Kasumi-1 (cell line): ENCODE measurements at regions not wholly inside any gene's neighbourhood (a gene's known extent, or its start where the extent isn't known, plus 50 kb on each side); places are given as distances from the start of the nearest gene placed in this dataset.

ENCODE experiments used
- DNase-seq, 2 experiments: peaks; one replicate each; lab custom pipeline; 2025; lab: John Stamatoyannopoulos, UW

- DNase-seq = no peak
These were observed 107.7 kb upstream of the LMO4 start for GRCh38 chr1:87220993-87221392.

DNA sequence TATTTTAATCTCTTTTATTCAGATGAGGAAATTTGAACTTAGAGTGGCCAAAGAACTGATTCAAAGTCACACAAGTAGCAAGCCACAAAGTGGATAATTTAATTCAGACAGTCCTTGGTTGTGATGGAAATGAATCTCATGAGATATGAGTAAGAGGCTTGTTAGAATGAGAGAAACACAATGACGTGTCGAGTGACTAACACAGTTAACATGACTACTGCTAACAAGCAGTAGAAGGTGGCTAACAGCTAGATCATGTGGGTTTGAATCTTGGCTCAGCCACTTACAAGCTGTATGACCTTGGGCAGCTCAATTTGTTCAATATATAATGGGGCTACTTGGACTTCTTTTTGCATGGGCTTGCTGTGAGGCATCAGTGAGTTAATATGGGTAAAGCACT is 104.5 kb upstream of the LMO4 start:
- no peak for DNase-seq

DNA sequence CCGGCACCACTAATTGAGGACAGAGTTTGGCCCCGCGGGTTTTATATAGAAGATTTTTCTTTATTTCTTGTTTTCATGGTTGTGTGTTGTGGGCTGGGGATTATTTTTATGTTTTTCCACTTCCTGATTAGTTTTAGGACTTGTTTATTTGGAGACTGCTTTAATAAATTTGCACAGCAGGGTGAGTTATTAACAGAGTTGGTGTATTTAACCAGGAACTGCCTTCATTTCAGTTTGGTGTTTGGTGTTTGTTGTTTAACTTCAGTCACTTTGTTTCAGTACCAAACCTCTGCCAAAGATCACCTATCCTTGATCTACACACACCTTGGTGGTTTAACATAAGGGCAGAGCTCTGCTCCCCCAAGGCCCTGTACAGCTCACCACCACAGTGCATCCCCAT is 103.5 kb upstream of the LMO4 start:
- DNase-seq = no peak

DNA sequence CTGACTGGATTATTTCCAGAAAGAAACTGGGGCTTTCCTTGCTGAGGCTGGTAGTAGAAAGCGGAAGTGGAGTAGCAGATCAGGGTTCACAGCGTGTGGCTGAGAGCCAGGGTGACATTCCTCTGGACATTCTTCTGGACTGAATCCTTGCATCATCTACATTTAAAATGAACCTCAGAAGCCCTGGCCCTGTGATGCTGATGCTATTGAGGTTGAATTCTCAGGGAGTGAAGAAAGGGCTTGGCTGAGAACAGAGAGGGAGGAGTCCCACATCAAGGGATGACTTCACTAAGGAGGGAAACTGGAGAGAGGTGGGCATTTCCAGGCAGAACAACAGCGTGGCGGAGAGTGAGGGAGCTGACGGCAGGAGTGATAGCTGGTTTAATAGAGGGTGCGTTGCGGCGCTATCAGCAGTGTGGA is 102.3 kb upstream of the LMO4 start:
- peak; percentile 87 to 93 for DNase-seq

DNA sequence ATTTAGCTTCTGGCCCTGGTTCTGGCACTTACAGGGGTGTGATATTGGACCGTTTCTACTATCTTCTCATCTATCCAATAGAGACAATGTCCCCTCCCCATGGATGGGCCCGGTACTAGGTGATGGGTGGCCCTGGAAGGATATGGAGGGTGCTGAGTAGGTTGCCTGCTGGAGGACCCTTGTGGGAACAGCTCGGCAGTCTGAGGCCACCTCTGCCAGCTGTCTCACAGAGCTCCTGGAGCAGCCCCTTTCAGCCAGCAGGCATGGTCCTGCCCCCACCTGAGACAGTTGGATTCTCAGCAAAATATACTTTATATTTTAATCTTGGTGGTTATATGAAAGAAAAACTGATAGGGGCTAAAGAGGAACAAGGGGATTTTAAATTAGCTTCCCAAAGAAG is 101.0 kb upstream of the LMO4 start:
- no peak for DNase-seq

DNA sequence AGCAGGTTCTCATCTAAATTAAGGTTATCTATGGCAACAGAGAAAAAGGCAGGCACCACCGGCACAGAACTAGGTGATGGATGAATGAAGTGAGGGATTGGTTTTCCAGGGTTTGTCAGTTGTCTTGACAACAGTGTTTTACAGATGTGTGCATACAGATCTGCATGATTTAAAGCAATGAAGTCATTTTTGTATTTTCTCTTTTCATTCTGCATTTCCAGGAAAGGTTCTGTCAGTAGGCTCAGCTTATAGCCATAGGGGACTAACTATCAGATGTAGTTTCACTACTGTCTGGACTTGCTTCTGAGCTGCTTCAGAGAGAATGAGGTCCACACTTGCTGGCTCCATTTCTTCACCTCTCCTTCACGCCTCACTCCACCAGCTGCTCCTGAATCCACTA is 98.2 kb upstream of the LMO4 start:
- no peak for DNase-seq

DNA sequence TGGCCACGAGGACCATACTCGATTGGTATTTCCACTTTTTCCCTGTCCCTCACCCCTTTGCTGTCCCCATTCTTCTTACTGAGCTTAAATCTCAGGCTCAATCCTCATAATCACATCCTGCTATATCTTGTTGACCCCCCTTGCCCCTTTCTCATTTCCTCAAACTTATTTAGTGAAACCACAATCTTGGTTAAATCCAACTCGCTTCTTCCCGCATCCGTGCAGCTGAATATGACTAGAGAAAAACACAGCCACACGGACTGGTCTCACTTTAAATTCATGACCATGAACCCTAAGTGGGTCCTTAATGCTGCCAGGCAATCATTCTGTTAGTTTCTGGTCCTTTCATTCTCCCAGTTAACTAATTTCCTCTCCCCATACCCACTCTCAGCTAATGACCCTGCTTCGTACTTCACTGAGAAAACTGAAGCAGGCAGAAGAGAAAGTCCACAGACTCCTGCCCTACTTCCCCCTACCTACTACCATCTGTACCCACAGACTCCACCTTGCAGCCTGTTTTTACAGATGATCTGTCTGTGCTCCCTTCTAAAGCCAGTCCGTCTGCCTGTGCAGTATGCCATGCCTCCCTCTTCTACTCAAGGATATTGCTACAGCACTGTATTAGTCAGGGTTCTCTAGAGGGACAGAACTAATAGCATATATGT is 96.8 kb upstream of the LMO4 start:
- DNase-seq = no peak

DNA sequence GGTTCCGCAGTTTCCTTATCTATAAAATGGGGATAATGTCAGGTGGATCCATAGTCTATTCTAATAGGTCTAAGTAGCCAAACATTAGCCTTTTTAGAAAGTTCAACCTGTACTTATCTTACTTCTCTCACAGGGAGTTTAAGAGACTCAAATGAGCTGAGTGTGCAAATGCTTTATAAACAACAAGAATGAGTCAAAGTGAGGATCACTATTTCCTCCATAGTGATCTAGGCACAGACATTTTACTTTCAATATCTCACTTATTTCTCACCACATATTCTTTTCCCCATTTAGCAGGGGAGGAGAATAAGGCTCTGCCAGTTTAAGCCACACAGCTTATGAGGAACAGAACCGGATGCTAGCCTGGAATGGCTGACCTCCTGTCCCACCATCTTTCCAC is 92.1 kb upstream of the LMO4 start:
- no peak for DNase-seq

DNA sequence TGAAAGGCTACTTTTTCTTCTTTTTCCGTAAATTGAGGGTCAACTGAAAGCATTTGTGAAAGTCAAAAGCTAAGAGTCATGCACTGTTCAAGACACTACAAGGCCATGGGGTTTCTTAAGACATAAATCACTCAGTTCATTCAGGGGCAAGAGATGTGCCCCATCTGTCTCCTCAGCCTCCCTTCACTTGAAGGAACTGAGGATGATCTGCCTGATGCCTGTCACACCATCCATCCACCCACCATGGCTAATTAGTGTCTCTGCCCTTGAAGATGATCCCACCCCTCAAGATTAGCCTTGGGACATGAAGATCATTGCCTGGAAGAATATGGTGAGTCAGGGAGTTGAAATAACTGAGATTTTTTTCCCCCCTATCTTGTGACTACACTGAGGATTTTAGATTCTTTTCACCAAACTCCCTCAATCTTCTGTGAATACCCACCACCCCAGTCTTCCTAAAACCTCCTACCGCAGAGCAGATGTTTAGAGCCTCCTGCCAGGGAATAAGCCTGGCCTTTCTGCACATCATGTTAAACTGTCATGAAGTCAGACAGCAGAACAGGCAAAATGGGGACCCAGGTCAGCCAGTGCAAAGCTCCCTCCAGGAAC is 88.6 kb upstream of the LMO4 start:
- no peak for DNase-seq

- no peak for DNase-seq
These were observed 87.9 kb upstream of the LMO4 start for GRCh38 chr1:87240661-87241285.

DNA sequence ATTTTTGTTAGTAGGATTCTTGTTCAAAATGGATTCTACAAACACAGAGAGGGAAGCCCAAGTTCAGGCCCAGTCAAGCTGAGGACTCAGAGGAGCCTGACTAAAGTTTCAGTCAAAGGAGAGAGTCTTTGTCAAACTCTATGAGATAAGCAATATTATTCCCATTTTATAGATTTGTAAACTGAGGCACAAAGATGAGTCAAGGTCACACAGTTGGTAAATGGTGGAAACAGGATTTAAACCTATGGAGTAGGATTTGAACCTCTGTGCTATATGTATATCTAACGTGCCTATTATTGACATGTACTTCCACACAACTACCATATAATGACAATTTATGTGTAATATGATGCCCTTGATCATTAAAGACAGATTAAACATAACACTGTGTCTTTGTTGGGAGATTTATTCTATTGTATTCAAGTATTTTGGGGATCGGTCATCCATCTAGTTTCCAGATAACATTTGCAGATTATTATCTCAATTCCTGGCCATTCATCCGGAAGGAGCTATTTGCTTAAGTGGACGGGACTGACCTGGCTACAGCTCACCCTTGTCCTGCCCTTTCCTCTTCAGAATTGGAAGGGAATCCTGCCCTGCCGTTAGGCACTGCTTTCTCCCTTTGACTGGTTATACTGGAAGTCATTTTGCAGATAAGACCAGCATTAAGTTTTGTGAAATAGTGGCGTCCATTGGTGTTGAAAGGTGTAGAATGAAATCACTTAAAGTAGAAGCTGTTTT is 86.1 kb upstream of the LMO4 start:
- DNase-seq = no peak

- DNase-seq = no peak
These were observed 85.1 kb upstream of the LMO4 start for GRCh38 chr1:87243573-87243972.

GRCh38 chr1:87246436-87246835 is 82.2 kb upstream of the LMO4 start:
- DNase-seq = no peak

DNA sequence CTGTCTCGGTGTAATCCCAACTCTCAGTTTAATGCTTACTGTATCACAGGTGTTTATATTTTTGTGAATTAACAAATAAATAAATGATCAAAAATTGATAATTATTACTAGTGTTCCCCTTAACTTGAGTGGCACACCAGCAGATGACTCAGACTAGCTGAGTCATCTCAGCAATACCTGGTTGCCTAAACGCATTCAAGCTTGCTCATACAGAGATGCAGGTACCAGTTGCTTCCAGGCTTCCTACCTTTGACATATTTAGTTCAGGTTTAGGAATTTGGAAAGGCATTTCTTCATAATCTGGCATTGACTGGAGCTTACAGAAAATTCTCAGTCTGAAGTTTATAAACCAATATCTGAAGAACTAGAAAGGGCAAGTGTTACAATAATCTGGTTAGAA is 78.9 kb upstream of the LMO4 start:
- no peak for DNase-seq

DNA sequence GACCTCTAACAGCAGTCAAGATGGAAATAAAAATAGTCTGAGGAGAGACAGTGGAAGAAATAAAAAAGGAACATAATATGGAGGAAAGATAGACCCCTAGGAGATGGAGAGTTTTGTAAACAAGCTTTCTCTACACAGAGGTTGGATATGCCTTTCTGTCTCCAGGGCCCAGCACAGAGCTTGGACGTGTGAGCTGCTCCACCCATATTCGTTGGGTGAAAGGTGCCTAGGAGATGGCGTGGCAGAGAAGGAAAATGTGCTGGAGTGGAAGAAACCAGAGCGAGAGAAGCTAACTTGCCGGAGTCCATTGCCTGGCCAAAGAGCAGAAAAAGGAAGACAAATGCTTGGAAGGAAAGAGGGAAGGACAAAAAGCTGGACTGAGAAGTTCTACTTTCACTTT is 78.3 kb upstream of the LMO4 start:
- DNase-seq = no peak

DNA sequence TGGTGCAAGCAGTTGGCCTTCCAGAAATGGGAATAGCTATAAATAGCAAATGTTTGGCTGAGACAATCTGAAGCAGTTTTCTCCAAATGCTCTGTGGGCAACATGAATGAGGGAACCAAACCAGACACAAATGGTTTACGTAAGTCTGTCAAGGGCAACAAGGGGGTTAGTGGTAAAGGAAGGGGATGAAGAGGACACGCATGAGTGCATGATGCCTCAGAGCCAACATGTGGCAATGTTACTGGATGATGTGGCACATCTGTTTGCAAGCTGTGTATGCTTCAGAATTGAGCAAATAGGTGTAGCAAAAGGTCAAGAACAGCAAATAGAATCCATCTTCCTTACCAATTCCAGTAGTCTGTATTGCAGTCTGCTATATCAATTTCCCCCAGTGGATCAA is 76.3 kb upstream of the LMO4 start:
- no peak for DNase-seq

DNA sequence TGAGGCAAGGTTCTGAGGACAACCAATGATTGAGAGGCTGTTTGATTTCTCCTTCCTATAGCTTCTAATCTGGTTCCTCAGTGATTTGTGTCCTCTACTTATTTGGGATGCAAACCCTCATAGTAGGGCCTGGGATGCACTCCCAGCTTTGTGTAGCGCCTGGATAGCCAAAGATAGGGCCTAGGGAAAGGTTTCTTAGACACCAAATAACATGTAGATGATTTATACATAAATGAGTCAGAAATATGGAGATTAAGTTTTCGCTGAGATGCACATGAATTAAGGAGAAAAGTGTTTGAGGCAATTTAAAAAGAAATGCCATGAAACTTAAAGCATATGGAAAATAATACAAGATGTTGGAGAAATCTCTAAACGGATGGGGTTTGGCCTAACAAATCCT is 66.0 kb upstream of the LMO4 start:
- DNase-seq = no peak

- DNase-seq = no peak
These were observed 65.4 kb upstream of the LMO4 start for GRCh38 chr1:87263281-87263680.

- DNase-seq = no peak
These were observed 64.9 kb upstream of the LMO4 start for GRCh38 chr1:87263785-87264184.

- DNase-seq = no peak
These were observed 63.7 kb upstream of the LMO4 start for GRCh38 chr1:87264976-87265375.

GRCh38 chr1:87265786-87266185 is 62.9 kb upstream of the LMO4 start:
- DNase-seq = no peak

DNA sequence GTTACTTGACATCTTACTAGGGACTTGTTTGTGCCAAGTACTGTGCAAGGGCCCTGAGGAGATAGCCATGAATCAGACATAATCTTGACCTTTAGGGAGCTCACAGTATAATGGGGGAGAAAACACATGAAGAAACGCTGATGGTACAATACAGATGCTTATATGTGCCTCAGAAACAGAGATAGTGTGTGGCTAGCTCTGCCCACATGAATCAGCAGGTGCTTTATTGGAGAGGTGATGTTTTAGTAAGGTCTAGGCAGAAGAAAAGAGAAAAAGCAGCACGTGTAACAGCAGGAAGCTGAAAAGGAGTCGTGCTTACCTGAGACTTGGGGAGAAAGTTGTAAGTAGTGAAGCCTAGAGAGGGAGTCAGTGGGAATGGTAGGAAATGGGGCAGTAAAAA is 60.6 kb upstream of the LMO4 start:
- no peak for DNase-seq

- DNase-seq = no peak
These were observed 58.8 kb upstream of the LMO4 start for GRCh38 chr1:87269921-87270320.
